ENCODE measurements at regions not wholly inside any gene's neighbourhood (a gene's known extent, or its start where the extent isn't known, plus 50 kb on each side); places are given as distances from the start of the nearest gene placed in this dataset.

- H3K4me1 ChIP-seq (ENCODE audit: control insufficient read depth, insufficient read depth, low read length), result no peaks in the 10 kb centered on the region
- H3K27me3 ChIP-seq (ENCODE audit: control insufficient read depth, insufficient read depth, low read length), result no peaks in the 10 kb centered on the region
- ATAC-seq (no peak), DNase-seq (ENCODE audit: low read depth, low spot score) (no peak)
- no peaks in the 10 kb centered on the region for H3K9me3 ChIP-seq (ENCODE audit: control insufficient read depth, insufficient read depth, low read depth, low read length)
- TF ChIP-seq CTCF (IDR thresholded peaks at IDR 0.05) (no peak), REST (IDR thresholded peaks at IDR 0.05; ENCODE audit: insufficient read depth in 1 of 2, low read depth in 2 of 2, low read length in 1 of 2) (no peak), SIN3A (IDR thresholded peaks at IDR 0.05; ENCODE audit: borderline replicate concordance, insufficient read depth, low read depth, low read length) (no peak), POLR2AphosphoS5 (IDR thresholded peaks at IDR 0.05; ENCODE audit: low read depth, low read length) (no peak)
- intact Hi-C loops (cut with micrococcal nuclease; ENCODE audit: unreplicated experiment) (no loop called here), in situ Hi-C loops (cut with HindIII; ENCODE audit: low pct_unique_long_range_greater_than_20kb, low sequenced_read_pairs) (no loop called here)
- H3K36me3 ChIP-seq (ENCODE audit: control insufficient read depth, insufficient read depth, low read length), result no peaks in the 10 kb centered on the region
- BruUV-seq (replicated peaks), result no TSS peak
- CTCF ChIA-PET, result no interaction called here
- H3K4me3 ChIP-seq (ENCODE audit: low read depth in 2 of 2, low read length in 2 of 2), result no peak overlapping the region
- no peak overlapping the region for H3K27ac ChIP-seq (ENCODE audit: low read length)
- POLR2A ChIA-PET, result no interaction called here
These were observed 265.8 kb upstream of the MEIS1 start for GRCh38 chr2:66169076-66169475.

GRCh38 chr2:66164470-66164869 is 270.5 kb upstream of the MEIS1 start:
- Histone ChIP-seq H3K36me3 (ENCODE audit: control insufficient read depth, insufficient read depth, low read length) (no peaks in the 10 kb centered on the region), H3K27me3 (ENCODE audit: control insufficient read depth, insufficient read depth, low read length) (no peaks in the 10 kb centered on the region), H3K4me1 (ENCODE audit: control insufficient read depth, insufficient read depth, low read length) (no peaks in the 10 kb centered on the region), H3K9me3 (ENCODE audit: control insufficient read depth, insufficient read depth, low read depth, low read length) (no peaks in the 10 kb centered on the region), H3K4me3 (ENCODE audit: low read depth in 2 of 2, low read length in 2 of 2) (no peak overlapping the region), H3K27ac (ENCODE audit: low read length) (no peak overlapping the region)
- no peak for TF ChIP-seq TCF7L2 (IDR thresholded peaks at IDR 0.05; ENCODE audit: low read depth, low read length)
- no peak for TF ChIP-seq SIN3A (IDR thresholded peaks at IDR 0.05; ENCODE audit: borderline replicate concordance, insufficient read depth, low read depth, low read length)
- no peak for TF ChIP-seq REST (IDR thresholded peaks at IDR 0.05; ENCODE audit: insufficient read depth in 1 of 2, low read depth in 2 of 2, low read length in 1 of 2)
- TF ChIP-seq CTCF (IDR thresholded peaks at IDR 0.05), result no peak
- no peak for TF ChIP-seq POLR2AphosphoS5 (IDR thresholded peaks at IDR 0.05; ENCODE audit: low read depth, low read length)
- intact Hi-C loops (cut with micrococcal nuclease; ENCODE audit: unreplicated experiment), result no loop called here
- ChIA-PET POLR2A (no interaction called here), CTCF (no interaction called here)
- in situ Hi-C loops (cut with HindIII; ENCODE audit: low pct_unique_long_range_greater_than_20kb, low sequenced_read_pairs), result no loop called here
- no peak for ATAC-seq
- no TSS peak for BruUV-seq (replicated peaks)
- DNase-seq (ENCODE audit: low read depth, low spot score), result no peak

All from Panc1 (cell line).